Spleen (tissue), 11 donors: ENCODE measurements at regions not wholly inside any gene's neighbourhood (a gene's known extent, or its start where the extent isn't known, plus 50 kb on each side); places are given as distances from the start of the nearest gene placed in this dataset.

ENCODE experiments used
- DNase-seq: peaks from one replicate; pipeline ENCODE4 v3.0.0-alpha.2; 2020
- H3K27ac ChIP-seq, 8 donors: fragments of 200-600 bp; sonication (generic) in 7 of 8; 1 replicate in 4 of 8; 2 replicates in 4 of 8; pipeline versions ENCODE4 v1.5.0 to v1.8.0; 2016 to 2021; ENCODE audit warnings: inconsistent platforms in 4 of 8, mild to moderate bottlenecking in 4 of 8, moderate library complexity in 1 of 8
- H3K27me3 ChIP-seq, 7 donors: fragments of 200-600 bp; sonication (generic) in 6 of 7; replicated peaks in 1 of 7; 1 replicate in 4 of 7; 2 replicates in 3 of 7; pipeline versions ENCODE4 v1.5.0 to v1.8.0; 2016 to 2021; ENCODE audit warnings: inconsistent platforms in 3 of 7, mild to moderate bottlenecking in 1 of 7
- H3K36me3 ChIP-seq, 6 donors: fragments of 200-600 bp; sonication (generic) in 5 of 6; 1 replicate in 4 of 6; 2 replicates in 2 of 6; pipeline versions ENCODE4 v1.5.0 to v1.8.0; 2016 to 2021; ENCODE audit warnings: inconsistent platforms in 2 of 6
- H3K4me1 ChIP-seq, 6 donors: fragments of 200-600 bp; sonication (generic) in 5 of 6; 1 replicate in 3 of 6; 2 replicates in 3 of 6; pipeline versions ENCODE4 v1.5.0 to v1.8.0; 2016 to 2021; ENCODE audit warnings: inconsistent platforms in 3 of 6
- H3K4me3 ChIP-seq, 8 donors: fragments of 200-600 bp; sonication (generic) in 7 of 8; 1 replicate in 4 of 8; 2 replicates in 4 of 8; pipeline versions ENCODE4 v1.5.0 to v1.8.0; 2016 to 2021; ENCODE audit warnings: inconsistent platforms in 4 of 8, mild to moderate bottlenecking in 4 of 8, moderate library complexity in 2 of 8
- H3K9me3 ChIP-seq, 8 donors: fragments of 200-600 bp; sonication (generic) in 7 of 8; 1 replicate in 4 of 8; 2 replicates in 4 of 8; pipeline versions ENCODE4 v1.5.0 to v1.8.0; 2016 to 2021; ENCODE audit warnings: inconsistent platforms in 4 of 8
- POLR2A ChIP-seq, 3 donors: fragments of 450-650 bp; IDR thresholded peaks; one replicate each; pipeline ENCODE4 v1.5.1; 2017; ENCODE audit warnings: antibody characterized with exemption in 3 of 3, mild to moderate bottlenecking in 1 of 3
- POLR2AphosphoS5 ChIP-seq, 3 donors: sonication (generic); formaldehyde crosslinking; IDR thresholded peaks; one replicate each; pipeline ENCODE4 v1.5.1; 2017; ENCODE audit warnings: antibody characterized with exemption in 3 of 3
- WGBS, 5 donors: extraction: QIAGEN DNeasy Blood & Tissue Kit in 3 of 5; methylation state at CpG; one replicate each; pipeline versions ENCODE4 v1.1.5 to v1.1.7; 2013 to 2018; 5-methylcytosine and 5-hydroxymethylcytosine counted together
- intact Hi-C: fragments of 100-400 bp; cut with DNase I; formaldehyde crosslinking; loops from one replicate; pipeline ENCODE4 v1.15.0; 2023; ENCODE audit warnings: low total_unique reads
- TF ChIP-seq, protein P1 (sequence below), 11 experiments: fragments of 200-600 bp in 7 of 11; fragments of 450-650 bp in 4 of 11; sonication (generic) in 4 of 11; IDR thresholded peaks in 8 of 11; conservative IDR thresholded peaks in 3 of 11; 1 replicate in 7 of 11; 2 replicates in 4 of 11; pipeline versions ENCODE4 v1.4.0 to v1.8.0; 2016 to 2021; ENCODE audit warnings: antibody characterized with exemption in 11 of 11, inconsistent platforms in 4 of 11, mild to moderate bottlenecking in 1 of 11
- donor health status: healthy with polysubstance abuse.
- donor health status: DM: no; HTN: no; CAD: no; lungs with moderate emphysema.
- donor health status: DM: no; HTN: no; CAD: no.
- donor health status: Bipolar disorder and iron deficiency.
- donor health status: healthy.
- donor health status: DM: no; HTN: no; CAD: no.
- donor health status: DM: yes; HTN: yes; CAD: no.

DNA sequence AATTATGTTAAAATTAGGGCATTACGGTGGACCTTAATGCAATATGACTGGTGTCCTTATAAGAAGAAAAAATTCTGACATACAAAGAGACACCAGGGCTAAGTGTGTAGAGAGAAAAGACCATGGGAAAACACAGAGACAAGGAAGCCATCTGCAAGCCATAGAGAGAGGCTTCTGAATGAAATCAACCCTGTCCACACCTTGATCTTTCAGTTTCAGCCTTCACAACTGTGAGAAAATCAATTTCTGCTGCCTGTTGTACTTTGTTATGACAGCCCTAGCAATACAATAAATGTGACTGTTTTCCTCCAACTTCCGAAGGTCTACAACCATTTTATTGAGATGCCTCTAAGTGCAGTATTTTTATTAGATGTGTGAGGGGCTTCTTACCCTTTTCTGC, 1407.2 kb downstream of the MRPL39 start:
- TF ChIP-seq POLR2AphosphoS5 (IDR thresholded peaks at IDR 0.05): no peak
- TF ChIP-seq POLR2A (IDR thresholded peaks at IDR 0.05): no peak
- TF ChIP-seq, protein P1, sequence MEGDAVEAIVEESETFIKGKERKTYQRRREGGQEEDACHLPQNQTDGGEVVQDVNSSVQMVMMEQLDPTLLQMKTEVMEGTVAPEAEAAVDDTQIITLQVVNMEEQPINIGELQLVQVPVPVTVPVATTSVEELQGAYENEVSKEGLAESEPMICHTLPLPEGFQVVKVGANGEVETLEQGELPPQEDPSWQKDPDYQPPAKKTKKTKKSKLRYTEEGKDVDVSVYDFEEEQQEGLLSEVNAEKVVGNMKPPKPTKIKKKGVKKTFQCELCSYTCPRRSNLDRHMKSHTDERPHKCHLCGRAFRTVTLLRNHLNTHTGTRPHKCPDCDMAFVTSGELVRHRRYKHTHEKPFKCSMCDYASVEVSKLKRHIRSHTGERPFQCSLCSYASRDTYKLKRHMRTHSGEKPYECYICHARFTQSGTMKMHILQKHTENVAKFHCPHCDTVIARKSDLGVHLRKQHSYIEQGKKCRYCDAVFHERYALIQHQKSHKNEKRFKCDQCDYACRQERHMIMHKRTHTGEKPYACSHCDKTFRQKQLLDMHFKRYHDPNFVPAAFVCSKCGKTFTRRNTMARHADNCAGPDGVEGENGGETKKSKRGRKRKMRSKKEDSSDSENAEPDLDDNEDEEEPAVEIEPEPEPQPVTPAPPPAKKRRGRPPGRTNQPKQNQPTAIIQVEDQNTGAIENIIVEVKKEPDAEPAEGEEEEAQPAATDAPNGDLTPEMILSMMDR (IDR thresholded peaks at IDR 0.05 in 8 of 11, conservative IDR thresholded peaks at IDR 0.05 in 3 of 11): no peak

DNA sequence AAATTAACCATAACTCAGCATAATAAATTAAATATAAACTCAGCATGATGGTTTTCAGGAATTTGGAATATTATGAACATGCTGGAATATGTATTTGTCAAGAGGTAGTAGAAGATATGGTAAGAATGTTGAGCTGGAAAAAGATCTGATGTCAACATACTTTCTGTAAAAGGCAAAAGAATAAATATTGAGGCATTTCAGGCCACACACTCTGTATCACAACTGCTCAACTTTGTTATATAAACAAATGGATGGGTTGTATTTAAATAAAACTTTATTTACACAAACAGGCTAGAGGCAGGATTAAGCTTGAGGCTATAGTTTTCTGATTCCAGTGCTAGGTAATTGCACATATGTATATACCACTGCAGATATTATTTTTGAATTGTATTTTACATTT, 1409.4 kb downstream of the MRPL39 start:
- no peak for DNase-seq
- no peaks in the 10 kb centered on the region for H3K36me3 ChIP-seq
- no peaks in the 10 kb centered on the region for H3K4me1 ChIP-seq
- intact Hi-C loops: no loop called here
- no peak overlapping the region for H3K4me3 ChIP-seq
- no peak overlapping the region for H3K27ac ChIP-seq
- TF ChIP-seq POLR2A (IDR thresholded peaks at IDR 0.05): no peak
- no peak for TF ChIP-seq POLR2AphosphoS5 (IDR thresholded peaks at IDR 0.05)
- TF ChIP-seq, protein P1 (IDR thresholded peaks at IDR 0.05 in 8 of 11, conservative IDR thresholded peaks at IDR 0.05 in 3 of 11): no peak
- no peaks in the 10 kb centered on the region for H3K9me3 ChIP-seq
- H3K27me3 ChIP-seq: no peaks in the 10 kb centered on the region

More for the DNA sequence above, 1407.2 kb downstream of the MRPL39 start:
- Histone ChIP-seq H3K27me3 (no peaks in the 10 kb centered on the region), H3K27ac (no peak overlapping the region), H3K9me3 (no peaks in the 10 kb centered on the region), H3K36me3 (no peaks in the 10 kb centered on the region), H3K4me3 (no peak overlapping the region), H3K4me1 (no peaks in the 10 kb centered on the region)
- 83 to 94% (median 92%) methylated on average over 2 of the region's 2 CpGs for WGBS, 5 donors
- no peak for DNase-seq
- intact Hi-C loops: no loop called here

DNA sequence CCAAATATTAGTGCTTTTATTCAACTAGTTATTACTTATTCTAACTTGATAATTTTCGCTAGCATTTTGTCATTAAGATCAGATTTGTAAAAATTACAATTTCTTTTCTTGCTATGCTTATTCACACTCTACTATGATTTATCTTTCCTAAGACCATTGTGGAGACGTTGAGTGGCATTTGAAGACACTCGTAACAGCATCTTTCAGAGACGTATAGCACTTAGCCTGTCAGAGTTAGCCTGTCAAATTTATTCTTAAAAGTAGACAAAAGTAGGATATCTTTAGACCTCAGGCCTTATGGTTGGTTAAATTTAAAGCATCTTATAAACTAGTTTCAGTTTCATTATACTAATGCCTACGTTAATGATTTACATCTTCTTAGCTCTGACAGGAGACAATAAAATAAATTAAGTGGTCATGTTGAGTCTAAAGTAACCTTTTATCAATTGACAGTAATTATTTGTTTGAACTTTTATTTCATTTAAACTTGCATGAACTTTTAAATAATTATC, 1410.1 kb downstream of the MRPL39 start:
- H3K27me3 ChIP-seq: no peaks in the 10 kb centered on the region
- no peaks in the 10 kb centered on the region for H3K4me1 ChIP-seq
- no peak overlapping the region for H3K27ac ChIP-seq
- no peak for TF ChIP-seq POLR2AphosphoS5 (IDR thresholded peaks at IDR 0.05)
- no peak for TF ChIP-seq POLR2A (IDR thresholded peaks at IDR 0.05)
- TF ChIP-seq, protein P1 (IDR thresholded peaks at IDR 0.05 in 8 of 11, conservative IDR thresholded peaks at IDR 0.05 in 3 of 11): no peak
- H3K9me3 ChIP-seq: no peaks in the 10 kb centered on the region
- intact Hi-C loops: no loop called here
- H3K36me3 ChIP-seq: no peaks in the 10 kb centered on the region
- no peak for DNase-seq
- no peak overlapping the region for H3K4me3 ChIP-seq
- WGBS, 5 donors: 58 to 69% (median 62%) methylated on average over 5 of the region's 5 CpGs

DNA sequence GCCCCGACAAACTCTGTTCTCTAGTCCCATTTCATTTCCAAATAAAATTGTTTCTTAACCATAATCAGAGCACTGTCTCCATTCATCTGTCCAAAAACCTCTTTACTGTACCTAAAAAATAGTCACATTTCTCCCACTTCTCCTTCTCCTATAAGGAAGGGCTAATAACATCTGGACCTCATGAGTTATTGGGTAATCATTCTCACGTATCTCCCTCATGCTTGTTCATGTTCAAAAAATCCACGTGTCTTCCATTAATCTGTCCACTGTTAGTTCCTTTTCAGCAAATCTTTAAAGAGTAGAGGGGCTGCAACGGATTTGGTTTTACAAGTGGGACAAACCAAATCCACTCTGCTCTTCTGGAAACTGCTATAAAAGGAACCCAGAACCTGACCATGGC, 1418.8 kb downstream of the MRPL39 start:
- no peaks in the 10 kb centered on the region for H3K36me3 ChIP-seq
- intact Hi-C loops: no loop called here

More for the DNA sequence above, 1418.8 kb downstream of the MRPL39 start:
- H3K9me3 ChIP-seq: peaks cover 0 to 4% (median 0%) of the 10 kb centered on the region in 8 donors
- no peak overlapping the region for H3K4me3 ChIP-seq
- no peaks in the 10 kb centered on the region for H3K27me3 ChIP-seq
- no peak for DNase-seq
- no peak overlapping the region for H3K27ac ChIP-seq
- TF ChIP-seq POLR2AphosphoS5 (IDR thresholded peaks at IDR 0.05): no peak
- TF ChIP-seq, protein P1 (IDR thresholded peaks at IDR 0.05 in 8 of 11, conservative IDR thresholded peaks at IDR 0.05 in 3 of 11): no peak
- TF ChIP-seq POLR2A (IDR thresholded peaks at IDR 0.05): no peak
- WGBS, 5 donors: 63 to 82% (median 66%) methylated on average over 4 of the region's 4 CpGs
- H3K4me1 ChIP-seq: no peaks in the 10 kb centered on the region
